NCI-H226 (cell line): ENCODE measurements at regions not wholly inside any gene's neighbourhood (a gene's known extent, or its start where the extent isn't known, plus 50 kb on each side); places are given as distances from the start of the nearest gene placed in this dataset.
"Not testable (repeated sequence)": the region's sequence is repeated elsewhere in the genome, so short reads cannot be mapped to it uniquely, and the experiment has no call there.

ENCODE experiments used
- DNase-seq: peaks from one replicate; pipeline ENCODE4 v3.0.0-alpha.2; 2015

DNA sequence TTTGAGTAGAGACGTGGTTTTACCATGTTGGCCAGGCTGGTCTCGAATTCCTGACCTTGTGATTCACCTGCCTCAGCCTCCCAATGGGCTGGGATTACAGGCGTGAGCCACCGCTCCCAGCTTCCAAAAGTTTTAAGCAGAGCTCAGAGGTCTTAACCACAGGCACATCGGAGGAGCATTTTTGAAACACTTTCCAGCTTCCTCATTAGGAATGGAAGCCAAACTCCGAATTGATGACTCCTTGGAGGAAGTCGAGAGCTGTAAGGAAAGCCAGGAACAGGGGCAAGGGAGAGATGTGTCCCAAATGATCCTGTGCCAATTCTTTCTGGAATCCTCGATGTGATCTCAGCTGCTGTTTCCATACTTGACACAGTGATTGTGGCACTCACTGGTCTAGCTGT, 56.2 kb upstream of the CCZ1B start:
- not testable (repeated sequence) for DNase-seq

GRCh38 chr7:6883756-6884155, 57.7 kb upstream of the CCZ1B start:
- not testable (repeated sequence) for DNase-seq

- DNase-seq: no peak
Measured at GRCh38 chr7:6886198-6886597, 60.1 kb upstream of the CCZ1B start.

DNA sequence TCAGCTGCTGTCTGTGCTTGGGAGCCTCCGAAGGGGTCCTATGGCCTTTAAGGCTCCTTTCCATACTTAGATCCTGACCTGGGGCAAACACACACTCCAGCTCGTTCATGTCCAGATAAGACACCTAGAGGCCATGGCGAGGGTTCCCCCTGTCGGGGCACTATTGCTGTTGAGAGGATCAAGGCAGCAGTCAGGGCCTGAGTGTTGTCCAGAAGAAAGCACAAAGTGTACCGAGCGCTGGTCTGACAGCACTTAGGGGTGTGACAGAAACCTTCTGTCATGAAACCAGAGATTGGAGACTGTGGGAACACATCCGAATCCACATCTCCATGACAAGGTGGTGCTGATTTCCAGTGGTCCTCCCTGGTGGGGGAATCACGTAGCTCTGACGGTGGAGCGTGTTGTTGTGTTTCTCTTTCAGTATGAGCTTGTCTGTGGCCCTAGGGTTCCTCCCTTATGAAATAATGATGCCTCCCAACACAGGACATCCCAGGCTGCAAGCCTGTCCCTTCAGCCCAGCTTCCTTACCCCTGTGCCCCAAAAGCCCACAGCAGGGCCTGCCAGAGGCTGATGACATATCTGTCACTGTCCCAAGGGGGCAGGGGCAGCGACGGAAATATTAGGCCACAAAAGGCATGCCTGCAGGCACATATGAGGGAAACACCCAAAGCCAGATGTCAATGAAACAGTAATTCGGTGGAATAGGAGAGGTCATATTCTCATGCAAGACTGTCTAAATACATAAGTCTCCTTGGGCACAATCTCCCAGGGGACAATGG, 62.4 kb upstream of the CCZ1B start:
- DNase-seq: not testable (repeated sequence)

DNA sequence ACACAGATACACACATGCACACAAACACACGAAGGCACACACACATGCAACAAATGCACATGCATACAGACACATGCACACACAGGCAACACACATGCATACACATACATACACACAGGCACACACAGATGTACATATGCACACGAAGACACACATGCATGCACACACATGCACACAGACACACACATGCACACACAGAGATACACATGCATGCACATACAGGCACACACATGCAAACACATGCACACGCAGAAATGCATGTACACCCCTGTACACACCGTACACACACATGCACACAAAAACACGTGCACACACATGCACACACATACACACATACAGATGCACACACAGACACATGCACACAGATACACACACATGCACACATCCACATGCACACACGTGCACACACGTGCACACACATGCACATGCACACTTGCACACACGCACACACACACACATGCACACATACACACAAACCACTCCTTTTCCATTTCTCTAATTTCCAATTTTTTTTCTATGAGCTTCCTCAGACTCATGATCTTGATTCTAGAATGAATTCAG, 63.3 kb upstream of the CCZ1B start:
- DNase-seq: no peak

GRCh38 chr7:6902097-6902518, 76.0 kb upstream of the CCZ1B start:
- DNase-seq: not testable (repeated sequence)

- DNase-seq: not testable (repeated sequence)
Measured at GRCh38 chr7:6903289-6903688, 77.2 kb upstream of the CCZ1B start.

GRCh38 chr7:6903792-6904191, 77.7 kb upstream of the CCZ1B start:
- not testable (repeated sequence) for DNase-seq

GRCh38 chr7:6917258-6917657, 91.2 kb upstream of the CCZ1B start:
- DNase-seq: no peak

DNA sequence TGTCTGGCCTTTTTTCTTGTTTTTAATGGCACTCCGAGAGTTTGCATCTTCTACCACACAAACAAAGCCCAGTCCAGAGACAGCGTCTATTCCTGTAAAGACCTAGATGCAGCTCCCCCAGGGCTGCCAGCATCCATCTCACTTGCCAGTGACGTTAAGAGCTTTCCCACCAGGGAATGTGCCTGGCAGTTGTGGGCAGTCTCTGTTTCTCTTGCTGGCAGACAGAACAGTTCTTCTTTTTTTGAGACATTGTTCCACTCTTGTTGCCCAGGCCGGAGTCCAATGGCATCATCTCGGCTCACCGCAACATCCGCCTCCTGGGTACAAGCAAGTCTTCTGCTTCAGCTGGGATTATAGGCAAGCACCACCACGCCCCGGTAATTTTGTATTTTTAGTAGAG, 93.1 kb upstream of the CCZ1B start:
- not testable (repeated sequence) for DNase-seq

DNA sequence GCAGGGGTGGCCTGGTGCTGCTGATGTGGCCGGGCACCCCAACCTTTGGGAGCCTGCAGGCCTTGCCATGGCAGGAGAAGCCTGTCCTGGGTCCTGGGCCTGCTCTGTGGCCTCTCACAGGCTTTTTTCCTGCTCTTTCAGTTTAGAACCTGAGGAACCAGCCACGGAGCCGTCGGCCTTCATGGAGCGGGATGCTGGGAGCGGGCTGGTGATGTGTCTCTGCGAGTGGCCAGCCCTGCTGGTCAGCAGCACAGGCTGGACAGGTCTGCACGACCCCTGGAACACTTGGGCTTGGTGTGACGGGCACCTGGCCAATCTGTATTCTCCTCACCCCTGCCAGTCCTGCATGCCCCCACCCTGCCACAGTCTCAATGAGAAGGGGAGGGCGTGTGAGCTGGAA, 98.4 kb upstream of the CCZ1B start:
- DNase-seq: not testable (repeated sequence)

- DNase-seq: not testable (repeated sequence)
Measured at GRCh38 chr7:6926193-6927174, 100.4 kb upstream of the CCZ1B start.

DNA sequence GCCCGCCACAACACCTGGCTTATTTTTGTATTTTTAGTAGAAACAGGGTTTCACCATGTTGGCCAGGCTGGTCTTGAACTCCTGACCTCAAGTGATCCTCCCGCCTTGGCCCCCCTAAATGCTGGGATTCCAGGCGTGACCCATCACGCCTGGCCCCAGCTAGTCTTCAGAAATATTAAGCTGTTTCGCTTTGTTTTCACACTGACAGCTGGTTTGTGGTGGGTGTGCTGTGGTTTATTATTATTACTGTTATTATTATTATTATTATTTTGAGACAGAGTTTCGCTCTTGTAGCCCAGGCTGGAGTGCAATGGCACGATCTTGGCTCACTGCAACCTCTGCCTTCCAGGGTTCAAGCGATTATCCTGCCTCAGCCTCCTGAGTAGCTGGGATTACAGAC, 101.6 kb upstream of the CCZ1B start:
- DNase-seq: not testable (repeated sequence)

- DNase-seq: not testable (repeated sequence)
Measured at GRCh38 chr7:6929588-6929987, 103.5 kb upstream of the CCZ1B start.

- not testable (repeated sequence) for DNase-seq
Measured at GRCh38 chr7:6930081-6930635, 104.1 kb upstream of the CCZ1B start.

- not testable (repeated sequence) for DNase-seq
Measured at GRCh38 chr7:6930787-6931186, 104.7 kb upstream of the CCZ1B start.

- not testable (repeated sequence) for DNase-seq
Measured at GRCh38 chr7:6931456-6931855, 105.4 kb upstream of the CCZ1B start.

- not testable (repeated sequence) for DNase-seq
Measured at GRCh38 chr7:6933954-6934632, 108.0 kb upstream of the CCZ1B start.

DNA sequence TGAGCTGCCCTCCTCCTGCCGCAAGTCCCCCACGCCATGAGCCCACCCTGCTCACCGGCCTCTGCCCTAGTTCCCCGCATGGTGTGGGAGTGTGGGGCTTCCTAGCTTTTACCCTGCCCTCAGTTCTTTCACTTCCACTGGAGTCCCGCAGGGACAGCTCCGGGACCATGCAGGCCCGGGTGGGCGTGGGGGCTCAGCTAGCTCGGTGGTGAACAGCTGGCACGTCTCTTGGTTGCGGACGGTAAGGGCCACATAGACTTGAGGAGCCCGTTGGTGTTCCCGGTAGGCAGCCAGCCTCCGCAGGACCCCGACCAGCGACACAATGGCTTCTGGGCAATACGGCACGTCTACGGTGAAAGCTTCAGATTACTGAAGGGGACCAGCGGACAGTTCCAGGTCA, 108.9 kb upstream of the CCZ1B start:
- DNase-seq: no peak

DNA sequence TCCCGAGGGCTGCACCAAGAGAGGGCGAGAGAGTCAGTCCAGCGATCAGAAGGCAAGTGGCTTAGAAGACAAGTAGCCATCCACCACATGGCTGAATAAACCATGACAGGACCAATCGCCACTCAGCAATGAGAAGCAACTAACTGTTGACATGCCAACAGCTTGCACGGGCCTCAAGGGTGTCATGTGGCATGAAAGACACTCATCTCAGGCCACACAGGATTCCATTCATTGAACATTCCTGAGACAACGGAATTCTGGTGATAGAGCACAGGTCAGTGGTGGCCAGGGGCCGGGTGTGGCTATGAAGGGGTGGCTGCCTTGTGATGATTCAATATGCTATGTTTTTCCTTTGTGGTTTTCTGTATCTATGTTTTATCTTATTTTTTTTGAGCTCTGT, 110.6 kb upstream of the CCZ1B start:
- DNase-seq: not testable (repeated sequence)

DNA sequence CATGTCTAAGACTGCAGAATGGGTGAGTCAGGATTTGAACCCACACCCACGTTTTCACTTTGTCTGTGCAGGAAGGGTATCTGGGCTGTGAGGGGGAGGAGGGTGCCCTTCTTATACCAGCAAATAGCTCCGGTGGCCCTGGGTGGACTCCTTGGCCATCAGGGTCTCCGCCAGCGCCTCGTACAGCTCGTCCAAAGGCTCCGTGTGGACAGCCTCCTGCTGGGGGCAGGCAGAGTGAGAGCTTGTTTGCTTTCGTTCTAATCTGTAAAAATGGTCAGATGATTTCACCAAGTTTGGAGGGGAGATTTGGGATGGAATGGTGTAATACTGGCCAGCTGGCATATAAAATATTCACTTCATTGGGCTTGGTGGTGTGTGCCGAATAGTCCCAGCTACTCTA, 111.7 kb upstream of the CCZ1B start:
- not testable (repeated sequence) for DNase-seq

- DNase-seq: not testable (repeated sequence)
Measured at GRCh38 chr7:6938284-6938683, 112.2 kb upstream of the CCZ1B start.
